ENCODE measurements at regions not wholly inside any gene's neighbourhood (a gene's known extent, or its start where the extent isn't known, plus 50 kb on each side); places are given as distances from the start of the nearest gene placed in this dataset.

- TF ChIP-seq EZH2 (IDR thresholded peaks at IDR 0.05; ENCODE audit: borderline replicate concordance) (no peak), EZH2phosphoT487 (IDR thresholded peaks at IDR 0.05; ENCODE audit: low read depth, severe bottlenecking, unreplicated experiment) (no peak), CTCF (IDR thresholded peaks at IDR 0.05; ENCODE audit: poor library complexity) (no peak)
- Histone ChIP-seq H3K9me2 (replicated peaks; ENCODE audit: insufficient read depth) (no peaks in the 10 kb centered on the region), H3K4me1 (ENCODE audit: insufficient read depth) (no peaks in the 10 kb centered on the region), H3K27me3 (no peaks in the 10 kb centered on the region), H2AFZ (no peak overlapping the region), H3K4me2 (no peak overlapping the region), H3K27ac (no peak overlapping the region), H3K79me2 (no peaks in the 10 kb centered on the region), H3K4me3 (no peak overlapping the region), H4K20me1 (ENCODE audit: insufficient read depth, poor library complexity, severe bottlenecking) (no peaks in the 10 kb centered on the region), H3K9me3 (ENCODE audit: low read depth) (no peaks in the 10 kb centered on the region), H3K36me3 (replicated peaks; ENCODE audit: insufficient read depth, low read depth) (no peaks in the 10 kb centered on the region)
- 83% methylated on average over 7 of the region's 7 CpGs for WGBS (ENCODE audit: low lambda C conversion rate, missing lambda C conversion rate)
- no peak for DNase-seq (ENCODE audit: low spot score)
Measured at GRCh38 chr18:29912351-29912750, 1130.2 kb downstream of the DSC3 start.

- Histone ChIP-seq H3K27ac (no peak overlapping the region), H3K4me2 (no peak overlapping the region), H3K27me3 (no peaks in the 10 kb centered on the region), H4K20me1 (ENCODE audit: insufficient read depth, poor library complexity, severe bottlenecking) (no peaks in the 10 kb centered on the region), H3K79me2 (no peaks in the 10 kb centered on the region), H3K4me1 (ENCODE audit: insufficient read depth) (no peaks in the 10 kb centered on the region), H3K36me3 (replicated peaks; ENCODE audit: insufficient read depth, low read depth) (no peaks in the 10 kb centered on the region), H3K4me3 (no peak overlapping the region), H3K9me2 (replicated peaks; ENCODE audit: insufficient read depth) (no peaks in the 10 kb centered on the region), H3K9me3 (ENCODE audit: low read depth) (no peaks in the 10 kb centered on the region), H2AFZ (no peak overlapping the region)
- TF ChIP-seq EZH2phosphoT487 (IDR thresholded peaks at IDR 0.05; ENCODE audit: low read depth, severe bottlenecking, unreplicated experiment) (no peak), CTCF (IDR thresholded peaks at IDR 0.05; ENCODE audit: poor library complexity) (peak; percentile 45), EZH2 (IDR thresholded peaks at IDR 0.05; ENCODE audit: borderline replicate concordance) (no peak)
- WGBS (ENCODE audit: low lambda C conversion rate, missing lambda C conversion rate) = 76% methylated on average over 2 of the region's 2 CpGs
- DNase-seq (ENCODE audit: low spot score) = no peak
Measured at GRCh38 chr18:29892960-29893558, 1149.5 kb downstream of the DSC3 start.

GRCh38 chr18:29883114-29883513 lies 1159.4 kb downstream of the DSC3 start:
- Histone ChIP-seq H3K4me1 (ENCODE audit: insufficient read depth) (no peaks in the 10 kb centered on the region), H2AFZ (no peak overlapping the region), H4K20me1 (ENCODE audit: insufficient read depth, poor library complexity, severe bottlenecking) (no peaks in the 10 kb centered on the region), H3K4me2 (no peak overlapping the region), H3K27ac (no peak overlapping the region), H3K36me3 (replicated peaks; ENCODE audit: insufficient read depth, low read depth) (no peaks in the 10 kb centered on the region), H3K27me3 (no peaks in the 10 kb centered on the region), H3K79me2 (no peaks in the 10 kb centered on the region), H3K9me3 (ENCODE audit: low read depth) (no peaks in the 10 kb centered on the region), H3K9me2 (replicated peaks; ENCODE audit: insufficient read depth) (no peaks in the 10 kb centered on the region), H3K4me3 (no peak overlapping the region)
- TF ChIP-seq EZH2 (IDR thresholded peaks at IDR 0.05; ENCODE audit: borderline replicate concordance) = no peak
- no peak for TF ChIP-seq EZH2phosphoT487 (IDR thresholded peaks at IDR 0.05; ENCODE audit: low read depth, severe bottlenecking, unreplicated experiment)
- TF ChIP-seq CTCF (IDR thresholded peaks at IDR 0.05; ENCODE audit: poor library complexity) = no peak
- no peak for DNase-seq (ENCODE audit: low spot score)

- TF ChIP-seq EZH2 (IDR thresholded peaks at IDR 0.05; ENCODE audit: borderline replicate concordance) (no peak), EZH2phosphoT487 (IDR thresholded peaks at IDR 0.05; ENCODE audit: low read depth, severe bottlenecking, unreplicated experiment) (no peak)
- Histone ChIP-seq H3K9me3 (ENCODE audit: low read depth) (no peaks in the 10 kb centered on the region), H2AFZ (no peak overlapping the region), H3K79me2 (no peaks in the 10 kb centered on the region), H4K20me1 (ENCODE audit: insufficient read depth, poor library complexity, severe bottlenecking) (no peaks in the 10 kb centered on the region), H3K27ac (no peak overlapping the region), H3K9me2 (replicated peaks; ENCODE audit: insufficient read depth) (no peaks in the 10 kb centered on the region), H3K27me3 (no peaks in the 10 kb centered on the region), H3K4me1 (ENCODE audit: insufficient read depth) (no peaks in the 10 kb centered on the region), H3K4me2 (no peak overlapping the region), H3K4me3 (no peak overlapping the region), H3K36me3 (replicated peaks; ENCODE audit: insufficient read depth, low read depth) (no peaks in the 10 kb centered on the region)
- no peak for DNase-seq (ENCODE audit: low spot score)
- WGBS (ENCODE audit: low lambda C conversion rate, missing lambda C conversion rate) = 62% methylated on average over 1 of the region's 1 CpG
Measured at GRCh38 chr18:29882620-29883019, 1159.9 kb downstream of the DSC3 start.

All from hepatocyte (in vitro differentiated cells).